Stimulated activated CD4-positive, alpha-beta T cell treated with anti-CD3 and anti-CD28 coated beads, TNF-alpha, amount 100 ng/mL, for 24 hours (primary cell): ENCODE measurements at regions not wholly inside any gene's neighbourhood (a gene's known extent, or its start where the extent isn't known, plus 50 kb on each side); places are given as distances from the start of the nearest gene placed in this dataset.
"Not testable (repeated sequence)": the region's sequence is repeated elsewhere in the genome, so short reads cannot be mapped to it uniquely, and the experiment has no call there.

ENCODE experiments used
- DNase-seq, 3 experiments: peaks; one replicate each; pipeline ENCODE4 v3.0.0-alpha.2; 2020; ENCODE audit warnings: low read depth in 3 of 3

GRCh38 chr5:167855818-167856217, 435.6 kb upstream of the WWC1 start:
- DNase-seq: no peak

GRCh38 chr5:167857321-167857720, 434.1 kb upstream of the WWC1 start:
- no peak for DNase-seq

- DNase-seq: not testable (repeated sequence)
Measured at GRCh38 chr5:167858186-167858855, 433.1 kb upstream of the WWC1 start.

GRCh38 chr5:167861129-167861927, 430.1 kb upstream of the WWC1 start:
- no peak for DNase-seq

GRCh38 chr5:167861928-167862426, 429.5 kb upstream of the WWC1 start:
- DNase-seq: no peak

- no peak for DNase-seq
Measured at GRCh38 chr5:167863883-167864282, 427.6 kb upstream of the WWC1 start.

GRCh38 chr5:167864801-167865200, 426.6 kb upstream of the WWC1 start:
- DNase-seq: no peak

GRCh38 chr5:167866797-167867196, 424.6 kb upstream of the WWC1 start:
- DNase-seq: no peak

GRCh38 chr5:167867281-167867680, 424.2 kb upstream of the WWC1 start:
- no peak for DNase-seq

- DNase-seq: no peak
Measured at GRCh38 chr5:167869125-167869524, 422.3 kb upstream of the WWC1 start.

GRCh38 chr5:167870055-167870454, 421.4 kb upstream of the WWC1 start:
- DNase-seq: no peak

- no peak for DNase-seq
Measured at GRCh38 chr5:167871091-167871490, 420.4 kb upstream of the WWC1 start.

GRCh38 chr5:167872791-167873190, 418.7 kb upstream of the WWC1 start:
- no peak for DNase-seq

- DNase-seq: no peak
Measured at GRCh38 chr5:167877114-167877722, 414.2 kb upstream of the WWC1 start.

- DNase-seq: no peak
Measured at GRCh38 chr5:167877924-167878323, 413.5 kb upstream of the WWC1 start.

- DNase-seq: no peak
Measured at GRCh38 chr5:167880420-167880819, 411.0 kb upstream of the WWC1 start.

GRCh38 chr5:167881041-167881440, 410.4 kb upstream of the WWC1 start:
- no peak for DNase-seq

GRCh38 chr5:167886196-167886595, 405.2 kb upstream of the WWC1 start:
- no peak for DNase-seq

- no peak for DNase-seq
Measured at GRCh38 chr5:167888393-167888792, 403.1 kb upstream of the WWC1 start.

GRCh38 chr5:167889276-167889675, 402.2 kb upstream of the WWC1 start:
- DNase-seq: no peak

- DNase-seq: no peak
Measured at GRCh38 chr5:167892352-167893115, 398.9 kb upstream of the WWC1 start.

GRCh38 chr5:167893271-167893670, 398.2 kb upstream of the WWC1 start:
- no peak for DNase-seq
